ENCODE measurements at regions not wholly inside any gene's neighbourhood (a gene's known extent, or its start where the extent isn't known, plus 50 kb on each side); places are given as distances from the start of the nearest gene placed in this dataset.
"Not testable (repeated sequence)": the region's sequence is repeated elsewhere in the genome, so short reads cannot be mapped to it uniquely, and the experiment has no call there.

- Histone ChIP-seq H3K27ac (ENCODE audit: low read depth, low read length) (no peak overlapping the region), H3K79me2 (ENCODE audit: insufficient read depth, low read length) (no peaks in the 10 kb centered on the region), H2AFZ (ENCODE audit: low read depth, low read length, severe bottlenecking) (no peak overlapping the region), H3K4me2 (ENCODE audit: low read depth, low read length, poor library complexity, severe bottlenecking) (no peak overlapping the region), H3K36me3 (ENCODE audit: low read length) (no peaks in the 10 kb centered on the region), H3K4me3 (ENCODE audit: insufficient read depth, low read length, poor library complexity, severe bottlenecking) (no peak overlapping the region), H3K9me3 (ENCODE audit: insufficient read depth, low read length) (no peaks in the 10 kb centered on the region), H3K9me2 (replicated peaks; ENCODE audit: insufficient read depth, low read length) (no peaks in the 10 kb centered on the region), H3K9ac (ENCODE audit: low read length) (no peak overlapping the region), H3K27me3 (ENCODE audit: low read length) (no peaks in the 10 kb centered on the region), H4K20me1 (ENCODE audit: low read depth, low read length) (no peaks in the 10 kb centered on the region), H3F3A (ENCODE audit: insufficient read depth) (no peaks in the 10 kb centered on the region)
- TF ChIP-seq CTCF (IDR thresholded peaks at IDR 0.05; ENCODE audit: insufficient read depth, low read length, poor library complexity, severe bottlenecking) (no peak), EZH2phosphoT487 (conservative IDR thresholded peaks at IDR 0.05; ENCODE audit: low read length) (no peak)
Measured at GRCh38 chr2:56834686-56835085, 650.9 kb downstream of the CCDC85A start.

GRCh38 chr2:56840009-56840408 lies 656.2 kb downstream of the CCDC85A start:
- H3K27ac ChIP-seq (ENCODE audit: low read depth, low read length); H3K9me3 ChIP-seq (ENCODE audit: insufficient read depth, low read length): not testable (repeated sequence)

GRCh38 chr2:56860991-56861390 lies 677.2 kb downstream of the CCDC85A start:
- Histone ChIP-seq H3K4me3 (ENCODE audit: insufficient read depth, low read length, poor library complexity, severe bottlenecking) (no peak overlapping the region), H2AFZ (ENCODE audit: low read depth, low read length, severe bottlenecking) (no peak overlapping the region), H3K27ac (ENCODE audit: low read depth, low read length) (no peak overlapping the region), H4K20me1 (ENCODE audit: low read depth, low read length) (no peaks in the 10 kb centered on the region), H3K4me2 (ENCODE audit: low read depth, low read length, poor library complexity, severe bottlenecking) (no peak overlapping the region), H3K36me3 (ENCODE audit: low read length) (no peaks in the 10 kb centered on the region), H3F3A (ENCODE audit: insufficient read depth) (no peaks in the 10 kb centered on the region), H3K27me3 (ENCODE audit: low read length) (no peaks in the 10 kb centered on the region), H3K9ac (ENCODE audit: low read length) (no peak overlapping the region), H3K9me3 (ENCODE audit: insufficient read depth, low read length) (no peaks in the 10 kb centered on the region), H3K9me2 (replicated peaks; ENCODE audit: insufficient read depth, low read length) (no peaks in the 10 kb centered on the region), H3K79me2 (ENCODE audit: insufficient read depth, low read length) (no peaks in the 10 kb centered on the region)
- TF ChIP-seq EZH2phosphoT487 (conservative IDR thresholded peaks at IDR 0.05; ENCODE audit: low read length), result no peak
- TF ChIP-seq CTCF (IDR thresholded peaks at IDR 0.05; ENCODE audit: insufficient read depth, low read length, poor library complexity, severe bottlenecking), result no peak

More at GRCh38 chr2:56840009-56840408, 656.2 kb downstream of the CCDC85A start:
- not testable (repeated sequence) for H3K79me2 ChIP-seq (ENCODE audit: insufficient read depth, low read length); H2AFZ ChIP-seq (ENCODE audit: low read depth, low read length, severe bottlenecking); H3K36me3 ChIP-seq (ENCODE audit: low read length); H3K9ac ChIP-seq (ENCODE audit: low read length); H3K9me2 ChIP-seq (replicated peaks; ENCODE audit: insufficient read depth, low read length); H4K20me1 ChIP-seq (ENCODE audit: low read depth, low read length); H3K4me3 ChIP-seq (ENCODE audit: insufficient read depth, low read length, poor library complexity, severe bottlenecking); H3F3A ChIP-seq (ENCODE audit: insufficient read depth); H3K27me3 ChIP-seq (ENCODE audit: low read length); H3K4me2 ChIP-seq (ENCODE audit: low read depth, low read length, poor library complexity, severe bottlenecking)

GRCh38 chr2:56871644-56872043 lies 687.9 kb downstream of the CCDC85A start:
- H3K9ac ChIP-seq (ENCODE audit: low read length), result no peak overlapping the region
- no peaks in the 10 kb centered on the region for H3K79me2 ChIP-seq (ENCODE audit: insufficient read depth, low read length)
- no peak overlapping the region for H3K27ac ChIP-seq (ENCODE audit: low read depth, low read length)
- no peak for TF ChIP-seq EZH2phosphoT487 (conservative IDR thresholded peaks at IDR 0.05; ENCODE audit: low read length)
- TF ChIP-seq CTCF (IDR thresholded peaks at IDR 0.05; ENCODE audit: insufficient read depth, low read length, poor library complexity, severe bottlenecking), result no peak
- no peak overlapping the region for H3K4me2 ChIP-seq (ENCODE audit: low read depth, low read length, poor library complexity, severe bottlenecking)
- no peaks in the 10 kb centered on the region for H3K9me2 ChIP-seq (replicated peaks; ENCODE audit: insufficient read depth, low read length)
- H3K36me3 ChIP-seq (ENCODE audit: low read length), result no peaks in the 10 kb centered on the region
- no peak overlapping the region for H2AFZ ChIP-seq (ENCODE audit: low read depth, low read length, severe bottlenecking)
- H3K9me3 ChIP-seq (ENCODE audit: insufficient read depth, low read length), result no peaks in the 10 kb centered on the region
- no peaks in the 10 kb centered on the region for H3F3A ChIP-seq (ENCODE audit: insufficient read depth)
- H3K27me3 ChIP-seq (ENCODE audit: low read length), result no peaks in the 10 kb centered on the region
- H3K4me3 ChIP-seq (ENCODE audit: insufficient read depth, low read length, poor library complexity, severe bottlenecking), result no peak overlapping the region
- H4K20me1 ChIP-seq (ENCODE audit: low read depth, low read length), result no peaks in the 10 kb centered on the region; the same call in 1 of the 2 replicates

Measured in SU-DHL-6 (cell line).